Brain microvascular endothelial cell (primary cell): ENCODE measurements at regions not wholly inside any gene's neighbourhood (a gene's known extent, or its start where the extent isn't known, plus 50 kb on each side); places are given as distances from the start of the nearest gene placed in this dataset.

Experiments used
- DNase-seq: peaks from one replicate; pipeline ENCODE4 v3.0.0-alpha.2; 2020
- H3K27ac ChIP-seq: fragments of 250-450 bp; sonication (Bioruptor Pico); 2 replicates; pipeline ENCODE4 v1.5.1; 2020; ENCODE audit warnings: mild to moderate bottlenecking, moderate library complexity
- H3K27me3 ChIP-seq: fragments of 250-450 bp; sonication (Bioruptor Pico); replicated peaks from 2 replicates; pipeline ENCODE4 v1.5.1; 2020; ENCODE audit warnings: mild to moderate bottlenecking
- H3K36me3 ChIP-seq: fragments of 250-450 bp; sonication (Bioruptor Pico); replicated peaks from 2 replicates; pipeline ENCODE4 v1.5.1; 2020; ENCODE audit warnings: mild to moderate bottlenecking
- H3K4me3 ChIP-seq: 2 replicates; pipeline ENCODE4 v1.5.1; 2011; ENCODE audit warnings: low read depth, mild to moderate bottlenecking, control low read depth, low read length, moderate library complexity
- CTCF ChIP-seq: IDR thresholded peaks from 2 replicates; pipeline ENCODE4 v1.5.1; 2011; ENCODE audit warnings: low read depth, mild to moderate bottlenecking, moderate library complexity, low read length, control low read depth, inconsistent platforms; ENCODE audit errors: missing control alignments
- in situ Hi-C: cut with HindIII; loops from 2 replicates; pipeline ENCODE4 v1.10.0; 2017; ENCODE audit warnings: low sequenced_read_pairs, low pct_ligation_motif_present

DNA sequence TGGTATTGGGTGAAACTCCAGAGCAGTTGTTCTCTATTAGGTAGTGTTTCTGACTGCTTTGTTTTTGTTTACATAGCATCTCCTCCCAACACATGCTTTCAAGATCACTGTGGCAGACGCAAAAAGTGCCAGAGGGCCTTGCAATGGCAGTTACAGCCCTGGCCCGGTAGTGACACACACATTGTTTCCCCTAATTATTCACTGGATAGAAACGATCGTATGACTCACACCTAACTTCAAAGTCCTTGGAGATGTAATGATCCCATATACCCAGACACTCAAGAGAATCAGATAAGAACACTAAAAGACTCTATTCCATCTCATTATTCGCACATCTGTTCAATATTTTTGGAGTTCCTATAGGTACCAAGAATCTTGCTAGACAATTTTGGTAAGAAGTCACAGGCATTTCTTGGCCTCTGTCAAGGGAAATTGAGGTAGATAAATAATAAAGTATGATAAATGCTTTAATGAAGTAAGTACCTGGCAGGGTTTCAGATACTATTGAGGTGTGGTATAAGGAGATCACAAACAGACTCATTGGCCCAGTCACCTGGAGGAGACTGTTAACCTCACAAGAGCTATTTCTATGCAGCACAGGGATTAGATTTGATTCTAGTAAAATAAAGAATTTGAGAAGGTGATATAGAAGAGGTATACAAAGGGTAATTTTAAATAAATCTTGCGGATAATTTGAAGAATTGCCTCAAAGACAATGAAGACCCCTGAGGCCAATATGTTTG, 485.3 kb downstream of the SLITRK6 start:
- in situ Hi-C loops = no loop called here

DNA sequence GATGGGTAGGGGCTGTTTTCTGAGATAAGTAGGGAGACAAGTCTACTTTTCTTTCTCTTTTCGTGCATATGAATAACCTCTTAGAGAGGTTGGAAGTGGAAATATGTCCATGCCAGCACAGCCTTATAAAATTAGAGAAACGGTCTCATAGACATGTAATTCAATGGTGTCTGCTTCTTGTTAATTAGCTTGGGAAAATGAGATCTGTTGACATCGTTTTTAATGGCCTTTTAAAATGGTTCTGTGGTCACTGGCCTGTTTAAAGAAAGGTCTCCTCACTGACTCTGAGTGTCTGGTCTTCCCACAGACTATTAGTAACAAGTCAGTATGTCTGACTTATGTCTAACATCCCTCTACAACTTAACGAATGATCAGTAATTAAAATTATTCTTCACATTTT, 487.1 kb downstream of the SLITRK6 start:
- H3K36me3 ChIP-seq = no peaks in the 10 kb centered on the region
- H3K27ac ChIP-seq = no peak overlapping the region
- no peak for TF ChIP-seq CTCF
- no peaks in the 10 kb centered on the region for H3K27me3 ChIP-seq
- no peak overlapping the region for H3K4me3 ChIP-seq
- no peak for DNase-seq
- in situ Hi-C loops = no loop called here

More for the DNA sequence above, 485.3 kb downstream of the SLITRK6 start:
- no peak overlapping the region for H3K27ac ChIP-seq
- H3K27me3 ChIP-seq = no peaks in the 10 kb centered on the region
- no peaks in the 10 kb centered on the region for H3K36me3 ChIP-seq
- no peak for TF ChIP-seq CTCF
- DNase-seq = peak; percentile 57
- H3K4me3 ChIP-seq = no peak overlapping the region

DNA sequence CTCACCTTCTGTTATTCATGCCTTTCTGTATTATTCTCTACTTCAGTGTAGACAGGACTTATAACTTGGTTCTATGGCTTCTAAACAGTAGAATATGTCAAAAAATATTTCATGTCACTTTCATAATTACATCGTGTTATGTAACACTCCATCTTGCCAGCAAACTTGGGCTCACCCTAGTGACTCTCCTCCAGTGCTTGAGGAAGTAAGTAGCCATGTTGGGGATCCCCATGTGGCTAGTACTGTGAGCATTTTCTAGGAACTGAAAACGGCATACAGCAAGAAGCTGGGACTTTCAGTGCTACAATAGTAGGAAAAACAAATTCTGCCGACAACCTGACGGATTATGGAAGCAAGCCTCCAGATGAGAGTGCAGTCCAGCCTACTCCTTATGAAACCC, 495.6 kb downstream of the SLITRK6 start:
- no peaks in the 10 kb centered on the region for H3K36me3 ChIP-seq
- DNase-seq = no peak
- no peak overlapping the region for H3K4me3 ChIP-seq
- TF ChIP-seq CTCF = no peak
- H3K27me3 ChIP-seq = no peaks in the 10 kb centered on the region
- H3K27ac ChIP-seq = no peak overlapping the region
- in situ Hi-C loops = no loop called here

GRCh38 chr13:85298387-85298924, 500.8 kb downstream of the SLITRK6 start:
- no peak for TF ChIP-seq CTCF
- H3K4me3 ChIP-seq = no peak overlapping the region
- no peak for DNase-seq
- H3K27me3 ChIP-seq = no peaks in the 10 kb centered on the region
- in situ Hi-C loops = no loop called here
- no peaks in the 10 kb centered on the region for H3K36me3 ChIP-seq
- no peak overlapping the region for H3K27ac ChIP-seq

DNA sequence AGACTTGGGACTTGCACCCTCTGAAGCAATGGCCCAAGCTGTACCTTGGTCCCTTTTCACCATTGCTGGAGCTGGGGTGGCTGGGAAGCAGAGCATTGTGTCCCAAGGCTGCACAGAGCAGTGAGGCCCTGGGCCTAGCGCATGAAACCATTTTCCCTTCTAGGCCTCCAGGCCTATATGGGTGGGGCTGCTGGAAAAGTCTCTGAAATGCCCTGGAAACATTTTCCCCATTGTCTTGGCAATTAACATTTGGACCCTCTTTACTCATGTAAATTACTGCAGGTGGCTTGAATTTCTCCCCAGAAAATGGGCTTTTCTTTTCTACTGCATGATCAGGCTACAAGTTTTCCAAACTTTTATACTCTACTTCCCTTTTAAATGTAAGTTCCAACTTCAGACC, 510.5 kb downstream of the SLITRK6 start:
- DNase-seq = no peak
- in situ Hi-C loops = no loop called here
- Histone ChIP-seq H3K4me3 (no peak overlapping the region), H3K27me3 (no peaks in the 10 kb centered on the region), H3K36me3 (no peaks in the 10 kb centered on the region), H3K27ac (no peak overlapping the region)
- no peak for TF ChIP-seq CTCF

GRCh38 chr13:85287528-85287927, 511.7 kb downstream of the SLITRK6 start:
- Histone ChIP-seq H3K36me3 (no peaks in the 10 kb centered on the region), H3K27ac (no peak overlapping the region), H3K4me3 (no peak overlapping the region), H3K27me3 (no peaks in the 10 kb centered on the region)
- in situ Hi-C loops = no loop called here
- no peak for TF ChIP-seq CTCF
- DNase-seq = no peak
